Mucosa of rectum (tissue), 2 donors: ENCODE measurements at regions not wholly inside any gene's neighbourhood (a gene's known extent, or its start where the extent isn't known, plus 50 kb on each side); places are given as distances from the start of the nearest gene placed in this dataset.
"Not testable (repeated sequence)": the region's sequence is repeated elsewhere in the genome, so short reads cannot be mapped to it uniquely, and the experiment has no call there.

ENCODE experiments used
- H3K27ac ChIP-seq, 2 donors: one replicate each; pipeline ENCODE4 v1.7.0; 2013; ENCODE audit warnings: inconsistent platforms in 2 of 2, low read depth in 2 of 2, low read length in 2 of 2
- H3K27me3 ChIP-seq, 2 donors: one replicate each; pipeline ENCODE4 v1.7.0; 2013; ENCODE audit warnings: low read length in 2 of 2; ENCODE audit not compliant: control insufficient read depth in 2 of 2, insufficient read depth in 2 of 2
- H3K36me3 ChIP-seq, 2 donors: one replicate each; pipeline ENCODE4 v1.7.0; 2013; ENCODE audit warnings: low read length in 2 of 2; ENCODE audit not compliant: control insufficient read depth in 2 of 2, insufficient read depth in 2 of 2
- H3K4me1 ChIP-seq, 2 donors: one replicate each; pipeline ENCODE4 v1.7.0; 2013; ENCODE audit warnings: low read length in 2 of 2, mild to moderate bottlenecking in 1 of 2; ENCODE audit not compliant: control insufficient read depth in 2 of 2, insufficient read depth in 2 of 2
- H3K4me3 ChIP-seq, 2 donors: one replicate each; pipeline ENCODE4 v1.7.0; 2013; ENCODE audit warnings: low read length in 2 of 2
- H3K9ac ChIP-seq, 2 donors: one replicate each; pipeline ENCODE4 v1.7.0; 2013; ENCODE audit warnings: low read length in 2 of 2, low read depth in 1 of 2, mild to moderate bottlenecking in 1 of 2
- H3K9me3 ChIP-seq, 2 donors: one replicate each; pipeline ENCODE4 v1.7.0; 2013; ENCODE audit warnings: low read length in 2 of 2; ENCODE audit not compliant: control insufficient read depth in 2 of 2
- donor health status: healthy.
- donor health status: Normal muscosa, but diverticular disease.

DNA sequence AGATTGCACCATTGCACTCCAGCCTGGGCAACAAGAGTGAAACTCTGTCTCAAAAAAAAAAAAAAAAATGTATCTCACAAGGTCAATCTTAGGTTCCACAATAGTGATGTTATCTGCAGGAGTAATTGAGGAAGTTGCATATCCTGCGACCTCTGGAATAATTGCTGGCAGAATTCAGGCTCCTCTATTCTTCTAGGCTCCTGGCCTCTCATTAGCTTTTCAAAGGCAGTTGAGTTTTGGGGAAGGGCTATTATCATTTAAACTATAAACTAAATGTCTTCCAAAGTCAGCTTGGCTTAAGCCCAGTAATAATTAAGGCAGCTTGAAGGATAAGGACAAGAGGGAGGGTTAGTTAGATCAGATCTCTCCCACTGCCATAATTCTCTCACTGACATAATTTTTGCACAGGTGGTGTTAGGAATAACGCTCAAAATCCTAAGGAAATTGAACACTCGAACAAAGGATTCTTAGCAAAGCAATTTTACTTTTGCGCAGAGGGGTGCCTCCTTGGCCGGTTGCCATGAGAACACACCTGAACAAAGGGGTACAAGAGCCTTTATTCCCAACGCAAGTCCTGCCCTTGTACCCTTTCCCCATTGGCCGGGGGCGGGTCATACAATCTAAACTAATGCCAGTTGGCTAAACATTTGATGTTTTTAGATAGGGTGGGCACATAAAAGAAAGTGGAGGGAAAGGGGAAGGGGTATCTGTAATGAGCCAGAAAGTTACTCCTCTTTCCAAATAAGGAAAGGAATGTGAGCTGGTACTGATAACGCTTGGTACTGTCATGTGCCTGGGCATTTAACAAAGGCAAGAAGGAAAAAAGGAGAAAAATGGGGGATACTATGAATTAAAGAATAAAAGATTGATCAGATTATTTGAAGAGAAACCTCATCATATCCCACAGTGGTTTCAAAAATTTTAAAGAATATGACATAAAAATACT, 106.4 kb upstream of the CCNG1 start:
- Histone ChIP-seq H3K27ac (no peak overlapping the region), H3K9ac (no peak overlapping the region), H3K36me3 (no peaks in the 10 kb centered on the region), H3K9me3 (no peaks in the 10 kb centered on the region), H3K4me1 (no peaks in the 10 kb centered on the region), H3K4me3 (no peak overlapping the region), H3K27me3 (no peaks in the 10 kb centered on the region)

DNA sequence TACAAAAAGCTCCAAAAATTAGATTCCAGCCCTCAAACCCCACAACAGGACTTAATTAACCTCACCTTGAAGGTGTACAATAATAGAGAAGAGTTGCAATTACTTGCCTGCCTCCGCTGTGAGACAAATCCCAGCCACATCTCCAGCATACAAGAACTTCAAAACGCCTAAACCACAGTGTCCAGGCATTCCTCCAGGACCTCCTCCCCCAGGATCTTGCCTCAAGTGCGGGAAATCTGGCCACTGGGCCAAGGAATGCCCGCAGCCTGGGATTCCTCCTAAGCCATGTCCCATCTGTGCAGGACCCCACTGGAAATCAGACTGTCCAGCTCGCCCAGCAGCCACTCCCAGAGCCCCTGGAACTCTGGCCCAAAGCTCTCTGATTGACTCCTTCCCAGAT, 101.3 kb upstream of the CCNG1 start:
- not testable (repeated sequence) for H3K4me3 ChIP-seq, H3K27me3 ChIP-seq, H3K9ac ChIP-seq, H3K4me1 ChIP-seq, H3K27ac ChIP-seq, H3K36me3 ChIP-seq, H3K9me3 ChIP-seq

DNA sequence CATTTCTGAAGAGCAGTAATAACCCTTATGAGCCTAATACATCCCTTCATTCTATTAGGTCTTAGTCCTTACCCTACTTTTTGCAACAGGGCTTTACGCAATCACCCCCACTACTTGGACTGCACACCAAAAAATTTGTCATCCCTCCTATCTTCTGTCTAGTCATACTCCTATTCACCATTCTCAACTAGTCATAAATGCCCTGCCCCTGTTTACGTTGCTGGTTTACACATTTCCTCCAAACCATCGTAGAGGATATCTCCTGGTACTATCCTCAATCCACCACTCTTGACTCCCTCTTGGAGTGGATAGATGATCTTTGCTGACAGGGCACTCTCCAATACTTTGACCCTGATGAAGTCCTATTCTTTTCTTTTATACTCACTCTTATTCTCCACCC, 98.2 kb upstream of the CCNG1 start:
- no peaks in the 10 kb centered on the region for H3K36me3 ChIP-seq
- H3K4me1 ChIP-seq, result no peaks in the 10 kb centered on the region
- H3K27me3 ChIP-seq, result no peaks in the 10 kb centered on the region
- H3K9ac ChIP-seq, result no peak overlapping the region
- no peaks in the 10 kb centered on the region for H3K9me3 ChIP-seq
- no peak overlapping the region for H3K27ac ChIP-seq
- H3K4me3 ChIP-seq, result no peak overlapping the region

DNA sequence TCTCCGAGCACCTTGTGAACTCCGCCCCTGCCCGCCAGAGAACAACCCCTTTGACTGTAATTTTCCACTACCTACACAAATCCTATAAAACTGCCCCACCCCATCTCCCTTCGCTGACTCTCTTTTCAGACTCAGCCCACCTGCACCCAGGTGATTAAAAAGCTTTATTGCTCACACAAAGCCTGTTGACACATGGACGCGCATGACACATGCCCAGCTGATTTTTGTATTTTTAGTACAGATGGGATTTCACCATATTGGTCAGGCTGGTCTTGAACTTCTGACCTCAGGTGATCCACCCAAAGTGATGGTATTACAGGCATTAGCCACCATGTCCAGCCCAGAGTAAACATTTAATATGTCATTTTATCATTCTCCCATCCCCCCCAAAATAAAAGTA, 97.0 kb upstream of the CCNG1 start:
- H3K4me1 ChIP-seq, H3K36me3 ChIP-seq, H3K4me3 ChIP-seq, H3K9ac ChIP-seq, H3K27ac ChIP-seq, H3K27me3 ChIP-seq, H3K9me3 ChIP-seq: not testable (repeated sequence)

DNA sequence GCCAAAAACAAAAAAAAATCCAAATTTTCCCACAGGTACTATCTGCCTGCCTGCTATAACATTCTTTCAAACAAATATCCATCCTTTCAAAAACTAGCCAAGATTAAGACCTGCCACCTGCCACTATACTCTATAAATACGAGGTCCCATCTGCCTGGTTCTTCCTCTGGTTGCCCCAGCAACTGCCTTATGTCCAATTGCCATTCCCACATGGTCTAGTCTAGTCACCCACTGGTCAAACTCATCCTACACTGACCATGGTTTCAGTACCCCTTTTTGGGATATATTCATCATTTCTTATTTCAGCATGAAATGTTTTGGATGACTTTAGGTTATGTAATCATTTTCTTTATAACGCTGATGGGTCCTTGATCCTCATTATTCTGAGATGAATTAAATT, 95.1 kb upstream of the CCNG1 start:
- H3K4me1 ChIP-seq, result no peaks in the 10 kb centered on the region
- H3K27me3 ChIP-seq, result no peaks in the 10 kb centered on the region
- no peak overlapping the region for H3K27ac ChIP-seq
- H3K4me3 ChIP-seq, result no peak overlapping the region
- H3K9ac ChIP-seq, result no peak overlapping the region
- H3K36me3 ChIP-seq, result no peaks in the 10 kb centered on the region
- no peaks in the 10 kb centered on the region for H3K9me3 ChIP-seq

DNA sequence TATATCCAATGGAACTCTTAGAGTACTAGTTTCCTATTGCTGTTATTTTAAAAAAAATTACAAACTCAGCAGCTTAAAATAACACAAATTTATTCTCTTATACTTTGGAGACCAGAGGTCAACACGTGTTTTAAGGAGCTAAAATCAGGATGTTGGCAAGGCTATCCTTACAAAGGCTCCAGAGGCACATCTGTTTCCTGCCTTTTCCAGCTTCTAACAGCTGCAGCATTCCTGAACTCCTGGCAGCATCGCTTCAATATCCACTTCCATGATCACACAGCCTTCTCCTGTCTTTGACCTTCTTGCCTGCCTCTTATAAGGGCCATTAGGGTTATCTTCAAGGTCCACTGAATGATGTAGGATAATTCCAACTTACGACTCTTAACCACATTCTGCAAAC, 92.2 kb upstream of the CCNG1 start:
- Histone ChIP-seq H3K4me1 (no peaks in the 10 kb centered on the region), H3K36me3 (no peaks in the 10 kb centered on the region), H3K9me3 (no peaks in the 10 kb centered on the region), H3K9ac (no peak overlapping the region), H3K27me3 (no peaks in the 10 kb centered on the region), H3K27ac (no peak overlapping the region), H3K4me3 (no peak overlapping the region)

DNA sequence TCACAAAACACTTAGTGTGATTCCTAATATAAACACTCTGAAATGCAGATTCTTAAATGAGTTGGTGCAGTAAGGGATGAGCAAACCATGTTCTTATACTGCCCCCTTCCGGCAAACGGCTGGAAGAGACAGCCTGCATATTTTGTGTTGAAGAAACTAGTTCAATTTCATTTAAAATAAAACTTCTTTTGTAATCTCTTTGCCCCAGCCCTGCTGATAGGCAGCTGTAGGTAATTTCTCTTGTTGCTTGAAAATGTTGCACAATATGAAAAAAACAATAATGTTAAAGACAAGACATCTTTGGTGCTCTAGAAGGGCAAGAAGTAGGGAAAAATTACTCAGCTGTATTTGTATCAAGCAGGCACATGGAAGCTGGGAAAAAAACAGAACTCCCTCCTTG, 89.7 kb upstream of the CCNG1 start:
- H3K9me3 ChIP-seq, result no peaks in the 10 kb centered on the region
- H3K27me3 ChIP-seq, result no peaks in the 10 kb centered on the region
- H3K4me3 ChIP-seq, result no peak overlapping the region
- H3K27ac ChIP-seq, result no peak overlapping the region
- H3K4me1 ChIP-seq, result no peaks in the 10 kb centered on the region
- H3K36me3 ChIP-seq, result no peaks in the 10 kb centered on the region
- H3K9ac ChIP-seq, result no peak overlapping the region

DNA sequence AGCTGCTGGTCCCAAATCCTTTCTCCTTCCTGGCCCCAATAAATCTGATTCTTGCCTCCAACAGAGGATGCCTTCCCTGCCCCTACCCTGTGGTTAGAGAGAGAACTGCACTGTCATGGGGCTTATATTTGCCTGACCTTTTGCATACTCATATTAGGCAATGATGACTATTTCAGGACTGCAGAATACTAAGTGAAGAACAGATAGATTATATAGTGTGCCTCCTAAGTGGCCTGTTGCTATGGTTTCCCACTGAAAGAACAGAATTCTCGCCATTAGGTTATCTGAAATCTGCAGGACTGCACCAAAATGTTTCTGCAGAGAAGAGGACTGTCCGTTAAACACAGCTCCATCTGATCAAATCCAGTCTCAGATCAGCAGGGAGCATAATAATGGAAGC, 87.3 kb upstream of the CCNG1 start:
- H3K4me1 ChIP-seq, result no peaks in the 10 kb centered on the region
- H3K36me3 ChIP-seq, result no peaks in the 10 kb centered on the region
- no peaks in the 10 kb centered on the region for H3K27me3 ChIP-seq
- no peak overlapping the region for H3K4me3 ChIP-seq
- no peak overlapping the region for H3K27ac ChIP-seq
- no peaks in the 10 kb centered on the region for H3K9me3 ChIP-seq
- H3K9ac ChIP-seq, result no peak overlapping the region

DNA sequence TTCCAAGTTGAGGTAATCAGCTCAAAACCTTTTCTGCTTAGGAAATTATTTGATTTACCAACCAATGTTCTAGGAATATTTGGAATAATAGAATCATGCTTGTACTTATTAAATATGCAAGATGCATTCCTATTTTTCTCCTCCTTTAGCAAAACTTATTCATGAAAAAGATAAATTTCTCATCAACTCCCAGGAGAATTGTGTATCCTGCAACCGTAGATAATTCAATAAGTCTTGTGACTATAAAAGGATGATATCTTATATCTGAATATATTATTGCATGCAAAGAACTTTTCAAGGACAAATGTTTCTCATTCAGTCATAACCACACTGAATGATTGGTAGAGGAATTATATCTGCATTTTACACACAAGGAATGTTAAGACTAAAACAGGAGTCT, 84.9 kb upstream of the CCNG1 start:
- no peaks in the 10 kb centered on the region for H3K36me3 ChIP-seq
- no peak overlapping the region for H3K27ac ChIP-seq
- no peak overlapping the region for H3K4me3 ChIP-seq
- no peaks in the 10 kb centered on the region for H3K9me3 ChIP-seq
- H3K27me3 ChIP-seq, result no peaks in the 10 kb centered on the region
- H3K9ac ChIP-seq, result no peak overlapping the region
- no peaks in the 10 kb centered on the region for H3K4me1 ChIP-seq

DNA sequence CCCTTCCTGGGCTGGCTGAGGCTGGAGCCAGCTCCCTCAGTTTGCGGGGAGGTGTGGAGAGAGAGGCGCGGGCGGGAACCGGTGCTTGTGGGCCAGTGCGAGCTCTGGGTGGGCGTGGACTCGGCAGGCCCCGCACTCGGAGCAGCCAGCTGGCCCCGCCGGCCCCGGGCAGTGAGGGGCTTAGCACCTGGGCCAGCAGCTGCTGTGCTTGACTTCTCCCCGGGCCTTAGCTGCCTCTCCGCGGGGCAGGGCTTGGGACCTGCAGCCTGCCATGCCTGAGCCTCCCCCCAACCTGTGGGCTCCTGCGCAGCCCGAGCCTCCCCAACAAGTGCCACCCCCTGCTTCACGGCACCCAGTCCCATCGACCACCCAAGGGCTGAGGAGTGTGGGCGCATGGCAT, 81.6 kb upstream of the CCNG1 start:
- H3K27ac ChIP-seq, result not testable (repeated sequence)

More for the DNA sequence above, 81.6 kb upstream of the CCNG1 start:
- H3K9ac ChIP-seq, H3K4me1 ChIP-seq, H3K9me3 ChIP-seq, H3K4me3 ChIP-seq, H3K36me3 ChIP-seq, H3K27me3 ChIP-seq: not testable (repeated sequence)
